HG03354 (cell line): ENCODE measurements at regions not wholly inside any gene's neighbourhood (a gene's known extent, or its start where the extent isn't known, plus 50 kb on each side); places are given as distances from the start of the nearest gene placed in this dataset.

ENCODE experiments used
- ATAC-seq: cut with Tn5 transposase; IDR thresholded peaks from one replicate; pipeline ENCODE4 v1.9.1; 2021; ENCODE audit warnings: mild to moderate bottlenecking; ENCODE audit not compliant: unreplicated experiment, poor library complexity, severe bottlenecking

- ATAC-seq = no peak
Observed at GRCh38 chr18:33875029-33875565, 297.1 kb downstream of the ASXL3 start.

GRCh38 chr18:33873112-33873511, 295.1 kb downstream of the ASXL3 start:
- peak; percentile 64 for ATAC-seq

- ATAC-seq = no peak
Observed at GRCh38 chr18:33871363-33872025, 293.5 kb downstream of the ASXL3 start.

- no peak for ATAC-seq
Observed at GRCh38 chr18:33870059-33870458, 292.0 kb downstream of the ASXL3 start.

GRCh38 chr18:33866386-33866785, 288.4 kb downstream of the ASXL3 start:
- ATAC-seq = no peak

GRCh38 chr18:33863912-33864311, 285.9 kb downstream of the ASXL3 start:
- no peak for ATAC-seq

- ATAC-seq = no peak
Observed at GRCh38 chr18:33854827-33855139, 276.8 kb downstream of the ASXL3 start.

GRCh38 chr18:33854086-33854826, 276.2 kb downstream of the ASXL3 start:
- ATAC-seq = no peak

GRCh38 chr18:33853187-33853586, 275.2 kb downstream of the ASXL3 start:
- no peak for ATAC-seq

- no peak for ATAC-seq
Observed at GRCh38 chr18:33851546-33852078, 273.6 kb downstream of the ASXL3 start.

GRCh38 chr18:33849731-33850130, 271.7 kb downstream of the ASXL3 start:
- no peak for ATAC-seq

GRCh38 chr18:33844232-33844631, 266.2 kb downstream of the ASXL3 start:
- no peak for ATAC-seq

- no peak for ATAC-seq
Observed at GRCh38 chr18:33841221-33841967, 263.4 kb downstream of the ASXL3 start.

- no peak for ATAC-seq
Observed at GRCh38 chr18:33840212-33840593, 262.2 kb downstream of the ASXL3 start.

GRCh38 chr18:33839452-33840211, 261.6 kb downstream of the ASXL3 start:
- peak; percentile 77 for ATAC-seq

- no peak for ATAC-seq
Observed at GRCh38 chr18:33838054-33838453, 260.0 kb downstream of the ASXL3 start.

- ATAC-seq = no peak
Observed at GRCh38 chr18:33837191-33837590, 259.2 kb downstream of the ASXL3 start.

- no peak for ATAC-seq
Observed at GRCh38 chr18:33836564-33836963, 258.5 kb downstream of the ASXL3 start.

GRCh38 chr18:33835419-33835818, 257.4 kb downstream of the ASXL3 start:
- ATAC-seq = no peak

GRCh38 chr18:33833842-33834241, 255.8 kb downstream of the ASXL3 start:
- no peak for ATAC-seq
